Activated T-cell treated with anti-CD3 and anti-CD28 coated beads, Interleukin-2, amount 50 U/mL, for 24 hours (primary cell): ENCODE measurements at regions not wholly inside any gene's neighbourhood (a gene's known extent, or its start where the extent isn't known, plus 50 kb on each side); places are given as distances from the start of the nearest gene placed in this dataset.
"Not testable (repeated sequence)": the region's sequence is repeated elsewhere in the genome, so short reads cannot be mapped to it uniquely, and the experiment has no call there.

Source experiments
- DNase-seq: peaks from one replicate; pipeline ENCODE4 v3.0.0-alpha.2; 2020
- H3K27ac Mint-ChIP-seq: 2 replicates; pipeline ENCODE4 v1.8.0; 2020; ENCODE audit warnings: mild to moderate bottlenecking, mixed read lengths
- H3K27me3 Mint-ChIP-seq: 2 replicates; pipeline ENCODE4 v1.8.0; 2020; ENCODE audit warnings: mixed read lengths
- H3K36me3 Mint-ChIP-seq: 2 replicates; pipeline ENCODE4 v1.8.0; 2020; ENCODE audit warnings: low read depth, mixed read lengths
- H3K4me1 Mint-ChIP-seq: 2 replicates; pipeline ENCODE4 v1.8.0; 2020; ENCODE audit warnings: low read depth, mixed read lengths
- H3K4me3 Mint-ChIP-seq: 2 replicates; pipeline ENCODE4 v1.8.0; 2020; ENCODE audit warnings: mild to moderate bottlenecking, moderate library complexity, mixed read lengths
- H3K9me3 Mint-ChIP-seq: 2 replicates; pipeline ENCODE4 v1.8.0; 2020; ENCODE audit warnings: mixed read lengths

GRCh38 chr2:144901386-144901785 lies 381.5 kb upstream of the ZEB2 start:
- H3K27me3 Mint-ChIP-seq, DNase-seq, H3K36me3 Mint-ChIP-seq, H3K27ac Mint-ChIP-seq, H3K4me3 Mint-ChIP-seq, H3K9me3 Mint-ChIP-seq, H3K4me1 Mint-ChIP-seq: not testable (repeated sequence)

DNA sequence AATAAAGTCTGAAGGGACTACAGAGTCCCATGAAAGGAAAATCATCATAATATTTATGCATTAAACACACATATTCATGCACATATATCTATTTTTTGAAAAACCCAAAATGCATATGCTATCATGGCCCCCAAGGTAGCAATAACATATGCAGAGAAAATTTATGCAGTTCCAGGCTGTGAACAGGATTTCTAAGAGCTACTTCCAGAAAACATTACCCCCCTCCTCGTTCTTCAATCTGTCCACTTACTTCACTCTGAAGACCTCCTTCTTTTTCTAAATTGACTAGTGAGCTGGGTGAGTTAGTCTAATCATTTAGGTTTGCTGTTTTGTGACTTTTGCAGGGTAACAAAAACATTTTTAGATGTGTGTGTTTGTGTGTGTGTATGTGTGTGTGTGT lies 376.4 kb upstream of the ZEB2 start:
- Mint-ChIP-seq H3K9me3 (no peaks in the 10 kb centered on the region), H3K36me3 (no peaks in the 10 kb centered on the region), H3K27me3 (no peaks in the 10 kb centered on the region), H3K27ac (no peak overlapping the region), H3K4me1 (no peaks in the 10 kb centered on the region), H3K4me3 (no peak overlapping the region)
- DNase-seq = no peak

- Mint-ChIP-seq H3K27ac (no peak overlapping the region), H3K36me3 (no peaks in the 10 kb centered on the region)
- no peak for DNase-seq
Observed at GRCh38 chr2:144894612-144895599, 375.0 kb upstream of the ZEB2 start.

GRCh38 chr2:144893464-144893863 lies 373.5 kb upstream of the ZEB2 start:
- DNase-seq = no peak
- Mint-ChIP-seq H3K4me1 (no peaks in the 10 kb centered on the region), H3K27me3 (no peaks in the 10 kb centered on the region), H3K27ac (no peak overlapping the region), H3K36me3 (no peaks in the 10 kb centered on the region), H3K4me3 (no peak overlapping the region), H3K9me3 (no peaks in the 10 kb centered on the region)

More at GRCh38 chr2:144894612-144895599, 375.0 kb upstream of the ZEB2 start:
- no peaks in the 10 kb centered on the region for H3K9me3 Mint-ChIP-seq
- H3K4me1 Mint-ChIP-seq = no peaks in the 10 kb centered on the region
- H3K27me3 Mint-ChIP-seq = no peaks in the 10 kb centered on the region
- no peak overlapping the region for H3K4me3 Mint-ChIP-seq

DNA sequence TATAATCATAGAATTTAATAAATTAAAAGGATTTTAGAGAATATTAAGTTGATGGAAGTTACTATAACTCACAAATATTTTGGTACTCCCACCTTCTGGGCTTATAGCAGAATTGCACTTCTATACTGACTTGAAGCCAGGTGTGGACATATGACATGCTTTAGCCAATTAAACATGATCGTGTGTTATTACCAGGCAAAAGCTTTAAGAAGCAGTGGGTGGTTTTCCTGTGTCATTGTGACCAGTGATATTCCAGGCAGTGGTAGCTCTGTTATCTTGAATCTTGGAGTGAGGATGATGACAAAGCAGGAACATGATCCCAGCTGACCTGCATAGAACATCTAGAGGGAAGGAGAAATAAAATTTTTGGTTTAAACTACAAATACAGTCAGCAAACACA lies 370.9 kb upstream of the ZEB2 start:
- Mint-ChIP-seq H3K27me3 (no peaks in the 10 kb centered on the region), H3K27ac (no peak overlapping the region), H3K4me1 (no peaks in the 10 kb centered on the region), H3K36me3 (no peaks in the 10 kb centered on the region), H3K9me3 (no peaks in the 10 kb centered on the region), H3K4me3 (no peak overlapping the region)
- DNase-seq = no peak

DNA sequence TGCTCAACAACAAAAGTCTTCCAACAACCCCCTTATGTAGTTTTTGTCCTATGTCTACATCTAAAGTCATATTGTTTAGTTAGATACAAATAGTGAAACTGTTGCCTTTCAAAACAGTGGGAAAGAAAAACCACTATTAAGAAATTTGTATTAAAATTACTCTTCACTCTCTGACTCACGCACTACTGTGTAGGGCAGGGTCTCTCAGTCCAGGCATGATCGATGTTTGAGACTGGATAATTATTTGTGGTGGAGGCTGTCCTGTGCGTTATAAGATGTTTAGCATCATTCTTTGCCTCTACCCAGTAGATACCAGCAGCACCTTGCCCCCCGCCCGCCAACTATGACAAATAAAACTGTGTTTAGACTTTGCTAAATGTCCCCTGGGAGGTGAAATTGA lies 369.4 kb upstream of the ZEB2 start:
- no peaks in the 10 kb centered on the region for H3K36me3 Mint-ChIP-seq
- H3K27me3 Mint-ChIP-seq = no peaks in the 10 kb centered on the region
- DNase-seq = no peak
- H3K4me1 Mint-ChIP-seq = no peaks in the 10 kb centered on the region
- no peak overlapping the region for H3K27ac Mint-ChIP-seq
- H3K9me3 Mint-ChIP-seq = no peaks in the 10 kb centered on the region
- no peak overlapping the region for H3K4me3 Mint-ChIP-seq

DNA sequence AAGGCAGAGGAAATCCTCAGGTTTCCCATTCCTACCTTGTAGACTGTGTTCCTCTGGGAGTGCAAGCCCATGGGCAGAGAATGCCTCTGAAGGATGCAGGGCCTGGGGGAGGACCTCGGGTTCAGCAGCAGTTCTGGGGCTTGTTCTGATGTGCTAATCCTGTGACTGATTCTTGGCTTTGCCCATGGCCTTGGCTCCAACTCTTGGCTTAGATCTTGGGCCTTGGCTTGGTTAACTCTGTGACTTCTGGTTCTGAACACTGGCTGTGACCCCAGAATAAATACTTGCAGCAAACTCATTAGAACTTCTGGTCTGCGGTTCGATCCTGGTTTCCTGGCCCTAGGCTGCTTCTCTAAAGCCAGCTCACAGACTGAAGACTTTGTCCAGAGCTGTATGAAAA lies 366.9 kb upstream of the ZEB2 start:
- Mint-ChIP-seq H3K9me3 (no peaks in the 10 kb centered on the region), H3K4me3 (no peak overlapping the region), H3K27me3 (no peaks in the 10 kb centered on the region), H3K4me1 (no peaks in the 10 kb centered on the region), H3K36me3 (no peaks in the 10 kb centered on the region), H3K27ac (no peak overlapping the region)
- DNase-seq = no peak

- no peaks in the 10 kb centered on the region for H3K4me1 Mint-ChIP-seq
- no peaks in the 10 kb centered on the region for H3K36me3 Mint-ChIP-seq
- no peak for DNase-seq
Observed at GRCh38 chr2:144877893-144878292, 358.0 kb upstream of the ZEB2 start.

DNA sequence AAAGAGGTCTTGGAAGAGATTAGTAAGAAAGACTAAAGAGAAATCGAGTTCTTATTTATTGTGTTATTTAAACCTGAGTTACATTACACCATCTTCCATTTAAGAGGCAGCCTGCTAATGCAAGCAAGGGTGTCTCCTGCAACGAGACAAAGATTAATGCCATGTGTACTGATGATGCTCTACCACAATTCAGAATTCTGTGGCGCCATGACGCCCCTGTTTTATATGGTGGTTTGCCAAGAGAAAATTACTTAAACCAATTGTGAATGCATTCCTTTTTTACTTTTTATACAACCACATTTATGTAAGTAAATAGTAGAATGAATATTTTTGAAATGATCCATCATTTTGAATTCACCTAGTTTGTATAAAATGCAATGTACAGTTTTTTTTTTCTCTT lies 356.1 kb upstream of the ZEB2 start:
- Mint-ChIP-seq H3K36me3 (no peaks in the 10 kb centered on the region), H3K4me3 (no peak overlapping the region), H3K4me1 (no peaks in the 10 kb centered on the region), H3K27me3 (peaks cover 4% of the 10 kb centered on the region), H3K27ac (no peak overlapping the region), H3K9me3 (no peaks in the 10 kb centered on the region)
- DNase-seq = no peak

More at GRCh38 chr2:144877893-144878292, 358.0 kb upstream of the ZEB2 start:
- Mint-ChIP-seq H3K4me3 (no peak overlapping the region), H3K27me3 (peaks cover 4% of the 10 kb centered on the region), H3K9me3 (no peaks in the 10 kb centered on the region), H3K27ac (no peak overlapping the region)

DNA sequence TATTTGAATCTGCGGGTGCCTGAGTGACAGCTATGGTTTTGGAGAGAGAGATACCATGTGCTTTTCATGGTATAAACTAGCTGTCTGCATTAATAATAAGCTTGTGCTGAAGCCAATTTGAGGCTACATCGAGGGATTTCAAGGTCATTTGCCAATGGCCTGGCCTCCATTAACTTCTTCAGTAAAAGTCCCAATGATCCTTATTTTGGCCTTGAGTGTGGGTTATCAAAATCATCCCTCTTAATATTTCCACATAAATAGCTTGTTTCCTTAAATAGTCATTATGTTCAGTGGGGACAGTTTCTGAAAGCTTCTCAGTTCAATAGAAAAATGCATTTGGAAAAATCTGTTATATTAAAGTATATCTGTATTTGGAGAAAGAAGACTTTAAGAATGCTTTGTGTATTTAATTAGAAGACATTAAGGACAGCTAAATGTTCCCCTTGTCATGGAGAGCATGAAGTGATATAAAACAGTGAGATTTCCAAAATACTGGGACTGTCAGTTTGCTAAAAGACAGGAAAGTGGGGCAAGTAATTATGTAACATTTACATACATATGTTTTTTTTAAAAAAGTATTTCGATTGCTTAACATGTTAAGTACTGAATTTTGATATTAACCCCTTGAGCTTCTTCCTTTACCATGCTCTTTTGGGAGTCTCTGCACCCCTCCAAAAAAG lies 355.5 kb upstream of the ZEB2 start:
- H3K27me3 Mint-ChIP-seq = peaks cover 4% of the 10 kb centered on the region
- H3K9me3 Mint-ChIP-seq = no peaks in the 10 kb centered on the region
- H3K4me3 Mint-ChIP-seq = no peak overlapping the region
- no peaks in the 10 kb centered on the region for H3K4me1 Mint-ChIP-seq
- no peak overlapping the region for H3K27ac Mint-ChIP-seq
- no peak for DNase-seq
- H3K36me3 Mint-ChIP-seq = no peaks in the 10 kb centered on the region

DNA sequence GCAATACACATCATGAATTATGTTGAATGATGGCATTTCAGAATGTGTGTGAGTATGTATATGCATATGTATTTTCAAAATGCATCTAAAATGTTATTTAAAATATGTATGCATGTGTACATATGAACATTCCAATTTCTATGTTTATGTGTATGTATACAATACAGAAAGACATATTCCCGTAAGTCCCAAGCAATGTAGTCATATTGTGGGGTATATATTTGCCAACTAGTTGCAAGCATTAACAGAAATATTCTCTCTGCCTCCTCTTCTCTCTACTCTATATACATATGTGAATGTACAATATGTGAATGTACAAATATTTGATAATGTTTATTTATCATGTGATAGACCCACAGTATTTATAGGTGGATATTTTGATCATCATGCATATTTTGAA lies 345.8 kb upstream of the ZEB2 start:
- DNase-seq = no peak

DNA sequence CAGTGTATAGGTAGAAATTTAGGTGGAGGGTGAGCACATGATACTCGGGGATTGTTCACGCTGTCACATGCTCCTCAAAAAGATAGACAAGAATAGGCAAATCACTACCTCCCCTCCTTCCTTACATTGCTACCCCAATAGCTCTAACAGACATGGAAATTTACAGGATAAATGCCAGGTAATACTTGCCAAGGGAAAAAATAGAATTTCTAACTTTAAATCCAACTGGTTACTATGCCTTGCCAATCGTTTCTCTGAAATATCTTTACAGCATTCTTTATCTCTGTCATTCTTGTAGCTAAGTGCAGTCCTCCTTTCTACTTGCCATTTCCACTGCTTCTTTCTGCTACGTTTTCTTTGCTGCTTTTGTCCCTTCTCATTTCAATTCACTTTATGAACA lies 339.8 kb upstream of the ZEB2 start:
- Mint-ChIP-seq H3K4me1 (no peaks in the 10 kb centered on the region), H3K4me3 (no peak overlapping the region), H3K27ac (no peak overlapping the region), H3K9me3 (peaks cover 2% of the 10 kb centered on the region), H3K36me3 (no peaks in the 10 kb centered on the region), H3K27me3 (no peaks in the 10 kb centered on the region)
- DNase-seq = no peak

More for the DNA sequence above, 345.8 kb upstream of the ZEB2 start:
- Mint-ChIP-seq H3K9me3 (no peaks in the 10 kb centered on the region), H3K4me3 (no peak overlapping the region), H3K27me3 (no peaks in the 10 kb centered on the region), H3K27ac (no peak overlapping the region), H3K36me3 (no peaks in the 10 kb centered on the region), H3K4me1 (no peaks in the 10 kb centered on the region)

DNA sequence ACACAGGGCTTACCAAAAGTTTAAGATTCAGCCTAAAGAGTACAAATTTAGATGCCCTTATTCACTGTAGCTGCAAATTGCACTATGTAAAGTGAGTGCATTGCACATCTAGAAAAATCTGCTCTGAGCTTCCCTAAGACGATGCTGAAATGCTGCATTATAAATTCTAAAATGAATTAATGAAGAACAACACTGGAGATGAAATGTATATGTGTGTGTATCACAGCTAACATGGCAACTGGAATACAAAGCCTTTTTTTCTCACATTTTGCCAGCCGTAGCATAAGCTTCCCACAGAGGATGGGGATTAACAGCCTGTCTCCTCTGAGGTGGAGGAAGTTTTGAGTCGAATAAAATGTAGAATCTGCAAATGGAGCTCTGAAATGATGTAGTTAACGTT lies 338.3 kb upstream of the ZEB2 start:
- Mint-ChIP-seq H3K9me3 (peaks cover 4% of the 10 kb centered on the region), H3K27ac (no peak overlapping the region), H3K4me1 (no peaks in the 10 kb centered on the region), H3K27me3 (no peaks in the 10 kb centered on the region), H3K36me3 (no peaks in the 10 kb centered on the region), H3K4me3 (no peak overlapping the region)
- DNase-seq = no peak

DNA sequence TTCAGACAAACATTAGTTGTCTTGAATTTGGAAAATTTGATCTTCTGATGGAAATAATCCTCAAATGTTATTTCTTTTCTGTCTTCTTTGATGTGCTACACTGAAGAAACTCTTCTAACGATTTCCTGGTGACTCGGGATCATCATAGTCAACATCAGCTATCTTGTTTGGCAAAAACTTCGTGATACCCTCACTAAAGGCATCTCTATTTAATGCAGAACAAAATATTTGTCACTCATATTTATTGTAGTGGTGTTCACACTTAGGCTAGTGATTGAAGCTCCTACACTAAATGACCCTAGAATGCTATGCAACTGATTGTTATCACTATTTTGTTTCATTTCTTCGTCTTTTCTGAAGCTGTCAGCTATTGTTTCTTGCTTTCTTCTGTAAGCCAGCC lies 334.7 kb upstream of the ZEB2 start:
- no peak for DNase-seq
- H3K4me1 Mint-ChIP-seq = no peaks in the 10 kb centered on the region
- no peaks in the 10 kb centered on the region for H3K36me3 Mint-ChIP-seq
- no peaks in the 10 kb centered on the region for H3K27me3 Mint-ChIP-seq
- H3K4me3 Mint-ChIP-seq = no peak overlapping the region
- H3K9me3 Mint-ChIP-seq = peaks cover 4% of the 10 kb centered on the region
- H3K27ac Mint-ChIP-seq = no peak overlapping the region

DNA sequence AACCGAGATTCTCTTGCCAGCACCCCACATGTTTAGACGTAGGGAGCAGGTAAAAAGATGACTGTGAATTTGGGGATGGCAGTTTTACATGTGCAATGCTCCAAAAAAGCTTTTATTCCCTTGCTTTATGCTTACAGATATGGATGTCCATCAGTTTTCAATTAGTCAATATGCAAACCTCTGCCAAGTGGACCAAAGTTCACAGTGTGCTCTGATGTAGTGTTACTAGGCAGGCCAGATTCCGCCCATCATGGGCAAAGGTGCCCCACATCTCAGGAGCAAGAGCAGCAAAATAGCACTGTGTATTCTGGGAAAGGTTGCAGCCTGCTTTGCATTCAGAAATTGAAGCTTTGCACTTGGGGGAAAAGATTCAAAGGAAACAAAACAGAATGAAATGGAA lies 329.7 kb upstream of the ZEB2 start:
- H3K4me3 Mint-ChIP-seq = no peak overlapping the region
- peaks cover 2% of the 10 kb centered on the region for H3K9me3 Mint-ChIP-seq
- H3K27ac Mint-ChIP-seq = no peak overlapping the region
- DNase-seq = no peak
- H3K27me3 Mint-ChIP-seq = no peaks in the 10 kb centered on the region
- H3K4me1 Mint-ChIP-seq = no peaks in the 10 kb centered on the region
- no peaks in the 10 kb centered on the region for H3K36me3 Mint-ChIP-seq
